T-helper 1 cell treated with Interleukin-12 subunit alpha and Interleukin-12 subunit beta and Interleukin-4 antibody, amounts not matched to agents 30 μg/mL and 1 μg/mL, for 36 hours (primary cell): ENCODE measurements at regions not wholly inside any gene's neighbourhood (a gene's known extent, or its start where the extent isn't known, plus 50 kb on each side); places are given as distances from the start of the nearest gene placed in this dataset.

ENCODE experiments used
- H3K27ac Mint-ChIP-seq: one replicate; pipeline ENCODE4 v1.8.0; 2021; ENCODE audit warnings: mild to moderate bottlenecking, mixed read lengths
- H3K27me3 Mint-ChIP-seq: one replicate; pipeline ENCODE4 v1.8.0; 2021; ENCODE audit warnings: low read depth, mixed read lengths
- H3K36me3 Mint-ChIP-seq: one replicate; pipeline ENCODE4 v1.8.0; 2021; ENCODE audit warnings: low read depth, mixed read lengths
- H3K4me1 Mint-ChIP-seq: one replicate; pipeline ENCODE4 v1.8.0; 2021; ENCODE audit warnings: low read depth, mixed read lengths
- H3K4me3 Mint-ChIP-seq: one replicate; pipeline ENCODE4 v1.8.0; 2021; ENCODE audit warnings: mild to moderate bottlenecking, moderate library complexity, mixed read lengths
- H3K9me3 Mint-ChIP-seq: one replicate; pipeline ENCODE4 v1.8.0; 2021; ENCODE audit warnings: mixed read lengths

GRCh38 chr5:158320178-158320674 is 461.3 kb upstream of the CLINT1 start:
- H3K36me3 Mint-ChIP-seq = no peaks in the 10 kb centered on the region

GRCh38 chr5:158317507-158317906 is 458.6 kb upstream of the CLINT1 start:
- no peaks in the 10 kb centered on the region for H3K36me3 Mint-ChIP-seq
- H3K27me3 Mint-ChIP-seq = no peaks in the 10 kb centered on the region
- no peak overlapping the region for H3K4me3 Mint-ChIP-seq
- no peak overlapping the region for H3K27ac Mint-ChIP-seq
- no peaks in the 10 kb centered on the region for H3K4me1 Mint-ChIP-seq
- no peaks in the 10 kb centered on the region for H3K9me3 Mint-ChIP-seq

More at GRCh38 chr5:158320178-158320674, 461.3 kb upstream of the CLINT1 start:
- Mint-ChIP-seq H3K27me3 (no peaks in the 10 kb centered on the region), H3K4me3 (no peak overlapping the region), H3K9me3 (no peaks in the 10 kb centered on the region), H3K4me1 (no peaks in the 10 kb centered on the region), H3K27ac (no peak overlapping the region)

GRCh38 chr5:158313733-158314464 is 455.0 kb upstream of the CLINT1 start:
- no peak overlapping the region for H3K27ac Mint-ChIP-seq
- H3K27me3 Mint-ChIP-seq = no peaks in the 10 kb centered on the region
- no peaks in the 10 kb centered on the region for H3K9me3 Mint-ChIP-seq
- H3K4me3 Mint-ChIP-seq = no peak overlapping the region
- H3K4me1 Mint-ChIP-seq = no peaks in the 10 kb centered on the region
- no peaks in the 10 kb centered on the region for H3K36me3 Mint-ChIP-seq

GRCh38 chr5:158313027-158313732 is 454.2 kb upstream of the CLINT1 start:
- no peaks in the 10 kb centered on the region for H3K36me3 Mint-ChIP-seq
- H3K9me3 Mint-ChIP-seq = no peaks in the 10 kb centered on the region
- H3K27ac Mint-ChIP-seq = no peak overlapping the region
- H3K4me1 Mint-ChIP-seq = no peaks in the 10 kb centered on the region
- no peaks in the 10 kb centered on the region for H3K27me3 Mint-ChIP-seq
- H3K4me3 Mint-ChIP-seq = no peak overlapping the region

GRCh38 chr5:158309088-158309807 is 450.3 kb upstream of the CLINT1 start:
- Mint-ChIP-seq H3K36me3 (no peaks in the 10 kb centered on the region), H3K9me3 (no peaks in the 10 kb centered on the region), H3K4me1 (no peaks in the 10 kb centered on the region), H3K4me3 (no peak overlapping the region), H3K27me3 (no peaks in the 10 kb centered on the region), H3K27ac (no peak overlapping the region)

- H3K4me3 Mint-ChIP-seq = no peak overlapping the region
- H3K27me3 Mint-ChIP-seq = no peaks in the 10 kb centered on the region
- no peak overlapping the region for H3K27ac Mint-ChIP-seq
- no peaks in the 10 kb centered on the region for H3K4me1 Mint-ChIP-seq
- H3K36me3 Mint-ChIP-seq = no peaks in the 10 kb centered on the region
- no peaks in the 10 kb centered on the region for H3K9me3 Mint-ChIP-seq
These were observed 449.6 kb upstream of the CLINT1 start for GRCh38 chr5:158308429-158309025.

- Mint-ChIP-seq H3K36me3 (no peaks in the 10 kb centered on the region), H3K27ac (no peak overlapping the region), H3K4me3 (no peak overlapping the region), H3K4me1 (no peaks in the 10 kb centered on the region), H3K9me3 (no peaks in the 10 kb centered on the region), H3K27me3 (no peaks in the 10 kb centered on the region)
These were observed 446.9 kb upstream of the CLINT1 start for GRCh38 chr5:158305861-158306260.

- no peaks in the 10 kb centered on the region for H3K27me3 Mint-ChIP-seq
- H3K27ac Mint-ChIP-seq = no peak overlapping the region
- no peaks in the 10 kb centered on the region for H3K4me1 Mint-ChIP-seq
- H3K9me3 Mint-ChIP-seq = no peaks in the 10 kb centered on the region
- H3K36me3 Mint-ChIP-seq = no peaks in the 10 kb centered on the region
- no peak overlapping the region for H3K4me3 Mint-ChIP-seq
These were observed 445.7 kb upstream of the CLINT1 start for GRCh38 chr5:158304607-158305006.

GRCh38 chr5:158303883-158304282 is 444.9 kb upstream of the CLINT1 start:
- H3K27me3 Mint-ChIP-seq = no peaks in the 10 kb centered on the region
- no peaks in the 10 kb centered on the region for H3K4me1 Mint-ChIP-seq
- H3K4me3 Mint-ChIP-seq = no peak overlapping the region
- H3K9me3 Mint-ChIP-seq = no peaks in the 10 kb centered on the region
- no peak overlapping the region for H3K27ac Mint-ChIP-seq
- H3K36me3 Mint-ChIP-seq = no peaks in the 10 kb centered on the region

- no peaks in the 10 kb centered on the region for H3K27me3 Mint-ChIP-seq
- no peaks in the 10 kb centered on the region for H3K36me3 Mint-ChIP-seq
These were observed 444.3 kb upstream of the CLINT1 start for GRCh38 chr5:158303275-158303674.

GRCh38 chr5:158302029-158302428 is 443.1 kb upstream of the CLINT1 start:
- H3K27me3 Mint-ChIP-seq = no peaks in the 10 kb centered on the region
- no peaks in the 10 kb centered on the region for H3K4me1 Mint-ChIP-seq
- no peaks in the 10 kb centered on the region for H3K36me3 Mint-ChIP-seq
- peaks cover 3% of the 10 kb centered on the region for H3K9me3 Mint-ChIP-seq
- no peak overlapping the region for H3K27ac Mint-ChIP-seq
- no peak overlapping the region for H3K4me3 Mint-ChIP-seq

More at GRCh38 chr5:158303275-158303674, 444.3 kb upstream of the CLINT1 start:
- Mint-ChIP-seq H3K9me3 (no peaks in the 10 kb centered on the region), H3K4me1 (no peaks in the 10 kb centered on the region), H3K4me3 (no peak overlapping the region), H3K27ac (no peak overlapping the region)

- H3K27ac Mint-ChIP-seq = no peak overlapping the region
- H3K4me1 Mint-ChIP-seq = no peaks in the 10 kb centered on the region
- H3K27me3 Mint-ChIP-seq = no peaks in the 10 kb centered on the region
- H3K36me3 Mint-ChIP-seq = no peaks in the 10 kb centered on the region
- H3K4me3 Mint-ChIP-seq = no peak overlapping the region
- peaks cover 4% of the 10 kb centered on the region for H3K9me3 Mint-ChIP-seq
These were observed 442.2 kb upstream of the CLINT1 start for GRCh38 chr5:158301186-158301585.

GRCh38 chr5:158300256-158300655 is 441.3 kb upstream of the CLINT1 start:
- no peaks in the 10 kb centered on the region for H3K4me1 Mint-ChIP-seq
- no peak overlapping the region for H3K4me3 Mint-ChIP-seq
- no peaks in the 10 kb centered on the region for H3K27me3 Mint-ChIP-seq
- H3K27ac Mint-ChIP-seq = no peak overlapping the region
- H3K9me3 Mint-ChIP-seq = peaks cover 4% of the 10 kb centered on the region
- H3K36me3 Mint-ChIP-seq = no peaks in the 10 kb centered on the region

GRCh38 chr5:158297002-158297527 is 438.1 kb upstream of the CLINT1 start:
- H3K9me3 Mint-ChIP-seq = peaks cover 8% of the 10 kb centered on the region
- H3K4me3 Mint-ChIP-seq = no peak overlapping the region
- H3K36me3 Mint-ChIP-seq = no peaks in the 10 kb centered on the region
- H3K27me3 Mint-ChIP-seq = no peaks in the 10 kb centered on the region
- no peak overlapping the region for H3K27ac Mint-ChIP-seq
- H3K4me1 Mint-ChIP-seq = no peaks in the 10 kb centered on the region
